GM12878 (cell line): ENCODE measurements at regions not wholly inside any gene's neighbourhood (a gene's known extent, or its start where the extent isn't known, plus 50 kb on each side); places are given as distances from the start of the nearest gene placed in this dataset.

Experiments
- ATAC-seq: fragments of 200-7000 bp; cut with Tn5 transposase; 3 replicates; pipeline ENCODE4 v1.9.1; 2020; ENCODE audit warnings: mild to moderate bottlenecking, moderate library complexity
- BruUV-seq: library from RNA; stranded (reverse); fragments of 400-500 nt; replicated peaks from 2 replicates; lab custom pipeline; 2021; lab: Mats Ljungman, UMichigan
- CTCF ChIA-PET: fragments of 300-600 bp; sonication (Branson Sonifier 250); formaldehyde crosslinking; extraction: SDS; loops from one replicate; lab custom pipeline; 2021; ENCODE audit warnings: inconsistent platforms; lab: Yijun Ruan, JAX
- POLR2A ChIA-PET: fragments of 350-600 bp; formaldehyde crosslinking; extraction: SDS; loops from one replicate; lab custom pipeline; 2021; ENCODE audit warnings: inconsistent platforms; lab: Charles Lee
- RAD21 ChIA-PET: fragments of 300-600 bp; sonication (Branson Sonifier 250); formaldehyde crosslinking; loops from one replicate; lab custom pipeline; 2023; ENCODE audit warnings: antibody characterized with exemption; ENCODE audit not compliant: unreplicated experiment; lab: Charles Lee
- SMC1A ChIA-PET: fragments of 300-600 bp; sonication (Branson Sonifier 250); formaldehyde crosslinking; loops from one replicate; lab custom pipeline; 2023; ENCODE audit not compliant: unreplicated experiment, uncharacterized antibody; lab: Charles Lee
- DNase-seq: peaks from one replicate; pipeline ENCODE4 v3.0.0-alpha.2; 2011; ENCODE audit warnings: low read depth, low spot score
- FAIRE-seq: peaks from 3 replicates; lab custom pipeline; 2011; peaks lifted over from hg19 to GRCh38; lab: Jason Lieb, UNC
- H2AFZ ChIP-seq: 2 replicates; pipeline ENCODE4 v1.6.0; 2011; ENCODE audit warnings: low read depth, low read length, control low read depth; ENCODE audit not compliant: control insufficient read depth
- H3K27ac ChIP-seq: 2 replicates; pipeline ENCODE4 v1.5.1; 2011; ENCODE audit warnings: control low read depth; ENCODE audit not compliant: control insufficient read depth, insufficient read depth
- H3K27me3 ChIP-seq, 2 experiments: replicated peaks in 1 of 2; 2 replicates each; pipeline versions ENCODE4 v1.6.0 to v1.6.1; 2011; ENCODE audit warnings: low read length in 1 of 2; ENCODE audit not compliant: control insufficient read depth in 2 of 2, insufficient read depth in 2 of 2
- H3K36me3 ChIP-seq, 2 experiments: 2 replicates each; pipeline ENCODE4 v1.5.1; 2011; ENCODE audit warnings: low read length in 1 of 2; ENCODE audit not compliant: control insufficient read depth in 2 of 2, insufficient read depth in 2 of 2
- H3K4me1 ChIP-seq: 2 replicates; pipeline ENCODE4 v1.6.1; 2011; ENCODE audit warnings: mild to moderate bottlenecking, low read length, moderate library complexity, mixed read lengths; ENCODE audit not compliant: control insufficient read depth, insufficient read depth
- H3K4me2 ChIP-seq: 2 replicates; pipeline ENCODE4 v1.6.0; 2011; ENCODE audit warnings: control low read depth; ENCODE audit not compliant: control insufficient read depth, insufficient read depth
- H3K4me3 ChIP-seq: fragments of 200-600 bp; sonication (generic); 2 replicates; pipeline ENCODE4 v1.5.1; 2016
- H3K79me2 ChIP-seq: 2 replicates; pipeline ENCODE4 v1.6.0; 2011; ENCODE audit warnings: low read length; ENCODE audit not compliant: control insufficient read depth, insufficient read depth
- H3K9ac ChIP-seq: 2 replicates; pipeline ENCODE4 v1.8.0; 2011; ENCODE audit warnings: low read length, control low read depth, mixed read lengths; ENCODE audit not compliant: control insufficient read depth, insufficient read depth
- H3K9me3 ChIP-seq: replicated peaks from 3 replicates; pipeline ENCODE4 v1.5.1; 2011; ENCODE audit warnings: mild to moderate bottlenecking, low read length; ENCODE audit not compliant: control insufficient read depth, insufficient read depth
- H4K20me1 ChIP-seq: 2 replicates; pipeline ENCODE4 v1.6.0; 2011; ENCODE audit not compliant: control insufficient read depth, insufficient read depth
- HCFC1 ChIP-seq: fragments of 150-350 bp; IDR thresholded peaks from 2 replicates; pipeline ENCODE4 v1.6.1; 2014; ENCODE audit warnings: low read length
- IRF4 ChIP-seq: IDR thresholded peaks from 2 replicates; pipeline ENCODE4 v1.6.1; 2011; ENCODE audit warnings: low read depth, low read length
- JUND ChIP-seq: IDR thresholded peaks from 2 replicates; pipeline ENCODE4 v1.6.1; 2012; ENCODE audit warnings: low read depth, mild to moderate bottlenecking, low read length, improper control_type of control experiment, moderate library complexity
- MYC ChIP-seq: IDR thresholded peaks from 2 replicates; pipeline ENCODE4 v1.6.1; 2011; ENCODE audit warnings: mild to moderate bottlenecking, low read length, moderate library complexity, inconsistent platforms; ENCODE audit not compliant: insufficient read depth, insufficient replicate concordance, insufficient read length, severe bottlenecking
- RBBP5 ChIP-seq: fragments of 200-600 bp; sonication (generic); conservative IDR thresholded peaks from 2 replicates; pipeline ENCODE4 v1.6.1; 2016
- SRF ChIP-seq, 2 experiments: IDR thresholded peaks; 2 replicates each; pipeline ENCODE4 v1.6.1; 2011; ENCODE audit warnings: low read depth in 2 of 2, low read length in 2 of 2, mild to moderate bottlenecking in 1 of 2, moderate library complexity in 1 of 2
- ZNF274 ChIP-seq: IDR thresholded peaks from one replicate; pipeline ENCODE4 v1.8.0; 2011; ENCODE audit not compliant: insufficient read length, insufficient read depth
- ZNF687 ChIP-seq: fragments of 450-650 bp; IDR thresholded peaks from 2 replicates; pipeline ENCODE4 v1.6.1; 2017; ENCODE audit warnings: mild to moderate bottlenecking, moderate library complexity
- WGBS: methylation state at CpG from one replicate; pipeline ENCODE4 v1.1.6; 2016; ENCODE audit warnings: low lambda C conversion rate; ENCODE audit not compliant: insufficient replicate concordance, insufficient coverage; ENCODE audit errors: missing lambda C conversion rate; 5-methylcytosine and 5-hydroxymethylcytosine counted together
- in situ Hi-C: fragments of 300-500 bp; cut with MboI; formaldehyde crosslinking; loops from 9 replicates; pipeline ENCODE4 v1.14.3; 2018; ENCODE audit warnings: mixed read lengths
- intact Hi-C: fragments of 100-400 bp; cut with micrococcal nuclease; formaldehyde crosslinking; loops from one replicate; pipeline ENCODE4 v1.14.2; 2022; ENCODE audit not compliant: unreplicated experiment
- TF ChIP-seq, protein P1 (sequence below): IDR thresholded peaks from 2 replicates; pipeline ENCODE4 v1.6.1; 2012; ENCODE audit warnings: low read depth, low read length, improper control_type of control experiment

DNA sequence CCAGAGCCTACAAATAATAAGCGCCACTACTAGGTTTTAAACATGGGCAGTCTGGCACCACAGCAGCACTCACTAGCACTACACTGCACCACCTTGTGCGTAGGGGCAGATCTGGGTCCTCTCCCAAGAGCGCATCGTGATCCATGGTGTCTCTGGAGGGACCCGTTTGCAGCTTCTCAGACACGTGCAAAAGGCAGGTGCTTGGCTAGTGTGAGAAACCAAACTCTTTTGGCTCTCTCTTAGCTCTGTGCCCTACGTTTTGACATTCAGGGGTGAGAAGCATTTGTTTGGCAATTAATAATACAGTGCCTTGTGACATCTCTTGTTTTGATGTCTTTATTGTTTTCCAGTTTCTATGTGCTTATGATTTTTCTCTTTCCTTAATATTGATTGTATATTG is 75.4 kb upstream of the EGFLAM start (continued):
- TF ChIP-seq HCFC1 (no peak), RBBP5 (no peak), IRF4 (no peak)
- TF ChIP-seq, protein P1, sequence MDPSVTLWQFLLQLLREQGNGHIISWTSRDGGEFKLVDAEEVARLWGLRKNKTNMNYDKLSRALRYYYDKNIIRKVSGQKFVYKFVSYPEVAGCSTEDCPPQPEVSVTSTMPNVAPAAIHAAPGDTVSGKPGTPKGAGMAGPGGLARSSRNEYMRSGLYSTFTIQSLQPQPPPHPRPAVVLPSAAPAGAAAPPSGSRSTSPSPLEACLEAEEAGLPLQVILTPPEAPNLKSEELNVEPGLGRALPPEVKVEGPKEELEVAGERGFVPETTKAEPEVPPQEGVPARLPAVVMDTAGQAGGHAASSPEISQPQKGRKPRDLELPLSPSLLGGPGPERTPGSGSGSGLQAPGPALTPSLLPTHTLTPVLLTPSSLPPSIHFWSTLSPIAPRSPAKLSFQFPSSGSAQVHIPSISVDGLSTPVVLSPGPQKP, result no peak

DNA sequence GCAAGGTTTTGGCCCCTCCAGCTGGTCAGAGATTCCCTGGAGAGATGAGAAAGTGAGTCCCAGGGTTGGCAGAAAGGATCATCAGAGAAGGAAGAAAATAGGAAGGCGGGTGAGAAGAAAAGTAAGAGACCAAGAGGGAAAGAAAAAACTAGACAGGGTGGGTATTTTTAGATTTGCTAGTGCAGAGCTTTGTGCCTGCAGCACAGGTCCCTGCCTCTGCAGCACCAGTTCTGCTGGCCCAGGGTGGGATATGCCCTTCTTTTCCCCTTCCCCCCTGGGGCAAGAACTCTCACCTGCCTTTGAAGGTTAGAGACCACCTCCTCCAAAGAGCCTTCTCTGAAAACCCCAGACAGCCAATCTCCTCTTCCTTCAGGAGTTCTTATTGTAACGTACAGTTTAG is 90.3 kb upstream of the EGFLAM start:
- Histone ChIP-seq H3K9ac (no peak overlapping the region), H3K79me2 (no peaks in the 10 kb centered on the region), H3K27me3 (no peaks in the 10 kb centered on the region), H4K20me1 (no peaks in the 10 kb centered on the region), H3K36me3 (no peaks in the 10 kb centered on the region), H3K4me3 (no peak overlapping the region), H3K27ac (no peak overlapping the region), H3K4me2 (no peak overlapping the region), H2AFZ (no peak overlapping the region), H3K4me1 (no peaks in the 10 kb centered on the region), H3K9me3 (no peaks in the 10 kb centered on the region)
- intact Hi-C loops (no loop called here), in situ Hi-C loops (no loop called here)
- ChIA-PET RAD21 (no interaction called here), POLR2A (no interaction called here), CTCF (no interaction called here), SMC1A (no interaction called here)
- no peak for ATAC-seq
- FAIRE-seq, result no peak
- no TSS peak for BruUV-seq
- TF ChIP-seq ZNF274 (no peak), ZNF687 (no peak), SRF (IDR thresholded peaks at IDR 0.05; ENCODE audit: low read depth in 2 of 2, low read length in 2 of 2) (no peak), MYC (no peak), JUND (no peak)
- TF ChIP-seq, all 136 proteins: peak for 0
- WGBS, result 23% methylated on average over 2 of the region's 2 CpGs
- no peak for DNase-seq
